Epithelial cell of esophagus (primary cell): ENCODE measurements at regions not wholly inside any gene's neighbourhood (a gene's known extent, or its start where the extent isn't known, plus 50 kb on each side); places are given as distances from the start of the nearest gene placed in this dataset.
"Not testable (repeated sequence)": the region's sequence is repeated elsewhere in the genome, so short reads cannot be mapped to it uniquely, and the experiment has no call there.

ENCODE experiments used
- DNase-seq: peaks from one replicate; pipeline ENCODE4 v3.0.0; 2010; ENCODE audit warnings: low read depth
- H3K4me3 ChIP-seq: 2 replicates; pipeline ENCODE4 v1.5.1; 2011; ENCODE audit warnings: mild to moderate bottlenecking, low read length, control low read depth
- TF ChIP-seq, protein P1 (sequence below): IDR thresholded peaks from 2 replicates; pipeline ENCODE4 v1.5.1; 2011; ENCODE audit warnings: low read depth, mild to moderate bottlenecking, low read length, control low read depth, inconsistent platforms; ENCODE audit not compliant: insufficient read depth; ENCODE audit errors: missing control alignments

DNA sequence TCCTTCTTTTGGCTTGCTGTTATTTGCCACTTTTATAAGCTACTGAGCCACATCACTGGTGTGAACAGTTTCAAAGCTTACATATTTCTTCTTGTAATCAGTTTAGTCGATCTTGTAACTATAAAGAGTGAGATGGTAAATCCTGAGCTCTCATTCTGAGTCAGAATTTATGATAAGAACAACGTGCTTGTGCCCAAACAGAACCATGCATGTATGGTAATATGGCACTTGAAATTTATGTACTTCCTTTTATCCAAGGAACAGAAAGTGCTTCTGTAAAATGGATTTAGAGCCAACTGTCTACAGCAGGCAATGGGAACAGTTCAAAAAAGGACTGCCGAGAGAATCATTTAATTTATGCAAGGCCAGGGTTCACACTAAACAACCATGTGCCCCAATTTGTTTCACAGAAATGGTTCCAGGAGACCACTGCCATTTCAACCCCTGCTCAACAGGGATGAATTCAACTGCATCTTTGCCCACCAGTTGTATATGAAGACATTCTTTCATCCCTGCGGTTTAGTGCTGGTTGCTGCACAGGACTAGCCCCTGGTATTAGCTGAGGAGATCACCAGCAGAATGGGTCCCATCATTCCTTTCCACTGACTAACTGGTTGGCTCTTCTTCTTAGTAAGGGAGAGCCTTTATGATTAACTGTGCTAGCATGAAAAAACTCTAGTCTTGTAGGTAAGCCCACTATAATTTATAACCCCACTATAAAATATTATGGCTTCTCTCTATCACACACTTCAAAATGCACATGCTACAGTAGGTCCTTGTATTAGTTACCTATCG is 162.9 kb upstream of the PGRMC2 start:
- TF ChIP-seq, protein P1, sequence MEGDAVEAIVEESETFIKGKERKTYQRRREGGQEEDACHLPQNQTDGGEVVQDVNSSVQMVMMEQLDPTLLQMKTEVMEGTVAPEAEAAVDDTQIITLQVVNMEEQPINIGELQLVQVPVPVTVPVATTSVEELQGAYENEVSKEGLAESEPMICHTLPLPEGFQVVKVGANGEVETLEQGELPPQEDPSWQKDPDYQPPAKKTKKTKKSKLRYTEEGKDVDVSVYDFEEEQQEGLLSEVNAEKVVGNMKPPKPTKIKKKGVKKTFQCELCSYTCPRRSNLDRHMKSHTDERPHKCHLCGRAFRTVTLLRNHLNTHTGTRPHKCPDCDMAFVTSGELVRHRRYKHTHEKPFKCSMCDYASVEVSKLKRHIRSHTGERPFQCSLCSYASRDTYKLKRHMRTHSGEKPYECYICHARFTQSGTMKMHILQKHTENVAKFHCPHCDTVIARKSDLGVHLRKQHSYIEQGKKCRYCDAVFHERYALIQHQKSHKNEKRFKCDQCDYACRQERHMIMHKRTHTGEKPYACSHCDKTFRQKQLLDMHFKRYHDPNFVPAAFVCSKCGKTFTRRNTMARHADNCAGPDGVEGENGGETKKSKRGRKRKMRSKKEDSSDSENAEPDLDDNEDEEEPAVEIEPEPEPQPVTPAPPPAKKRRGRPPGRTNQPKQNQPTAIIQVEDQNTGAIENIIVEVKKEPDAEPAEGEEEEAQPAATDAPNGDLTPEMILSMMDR, result no peak
- no peak overlapping the region for H3K4me3 ChIP-seq
- no peak for DNase-seq

DNA sequence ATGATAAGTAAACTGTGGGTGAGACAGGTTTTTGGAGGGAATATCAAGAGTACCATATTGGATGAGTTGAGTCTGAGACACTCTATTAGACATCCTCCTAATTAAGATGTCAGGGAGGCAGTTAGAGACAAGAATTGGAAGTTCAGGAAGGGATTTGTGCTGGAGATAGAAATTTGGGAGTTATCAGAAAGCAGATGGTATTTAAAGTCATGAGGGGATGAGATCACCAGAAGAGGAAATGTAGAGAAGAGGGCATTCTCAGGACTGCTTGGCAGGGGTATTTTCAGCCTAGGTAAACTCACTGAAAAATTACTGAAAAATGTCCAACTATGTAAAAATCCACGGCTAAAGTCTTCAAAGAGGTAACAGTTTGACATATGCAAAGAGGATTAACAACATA is 161.6 kb upstream of the PGRMC2 start:
- H3K4me3 ChIP-seq, result no peak overlapping the region
- TF ChIP-seq, protein P1, result no peak
- no peak for DNase-seq

DNA sequence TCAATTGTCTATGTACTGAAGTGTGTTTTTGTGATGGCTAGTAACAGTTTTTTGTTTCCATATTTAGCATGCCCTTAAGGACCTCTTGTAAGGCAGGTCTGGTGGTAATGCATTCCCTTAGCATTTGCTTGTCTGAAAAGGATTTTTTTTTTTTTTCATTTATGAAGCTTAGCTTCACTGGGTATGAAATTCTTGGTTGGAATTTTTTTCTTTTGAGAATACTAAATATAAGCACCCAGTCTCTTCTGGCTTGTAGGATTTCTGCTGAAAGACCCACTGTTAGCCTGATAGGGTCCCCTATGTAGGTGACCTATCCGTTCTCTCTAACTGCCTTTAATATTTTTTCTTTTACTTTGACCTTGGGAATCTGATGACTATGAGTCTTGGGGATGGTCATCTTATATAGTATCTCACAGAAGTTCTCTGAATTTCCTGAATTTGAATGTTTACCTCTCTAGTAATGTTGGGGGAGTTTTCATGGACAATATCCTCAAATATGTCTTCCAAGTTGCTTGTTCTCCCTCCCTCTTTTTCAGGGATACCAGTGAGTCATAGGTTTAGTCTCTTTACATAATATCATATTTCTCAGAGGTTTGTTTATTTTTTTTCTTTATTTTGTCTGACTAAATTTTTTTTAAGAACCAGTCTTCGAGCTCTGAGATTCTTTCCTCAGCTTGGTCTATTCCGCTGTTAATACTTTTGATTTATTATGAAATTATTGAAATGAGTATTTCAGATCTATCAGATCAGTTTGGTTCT is 157.1 kb upstream of the PGRMC2 start:
- DNase-seq, result peak; percentile 39
- no peak overlapping the region for H3K4me3 ChIP-seq
- TF ChIP-seq, protein P1, result no peak

DNA sequence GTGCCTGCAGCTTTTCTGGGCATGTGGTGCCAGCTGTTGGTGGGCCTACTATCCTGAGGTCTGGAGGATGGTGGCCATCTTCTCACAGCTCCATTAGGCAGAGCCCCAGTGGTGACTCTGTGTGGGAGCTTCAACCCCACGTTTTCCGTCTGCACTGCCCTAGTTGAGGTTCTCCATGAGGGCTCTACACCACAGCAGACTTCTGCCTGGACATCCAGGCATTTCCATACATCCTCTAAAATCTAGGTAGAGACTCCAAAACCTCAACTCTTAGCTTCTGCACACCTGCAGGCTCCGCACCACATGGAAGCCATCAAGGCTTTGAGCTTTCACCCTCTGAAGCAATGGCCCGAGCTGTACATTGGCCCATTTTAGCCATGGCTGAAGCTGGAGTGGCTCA is 153.3 kb upstream of the PGRMC2 start:
- no peak overlapping the region for H3K4me3 ChIP-seq
- TF ChIP-seq, protein P1, result no peak
- DNase-seq, result no peak

DNA sequence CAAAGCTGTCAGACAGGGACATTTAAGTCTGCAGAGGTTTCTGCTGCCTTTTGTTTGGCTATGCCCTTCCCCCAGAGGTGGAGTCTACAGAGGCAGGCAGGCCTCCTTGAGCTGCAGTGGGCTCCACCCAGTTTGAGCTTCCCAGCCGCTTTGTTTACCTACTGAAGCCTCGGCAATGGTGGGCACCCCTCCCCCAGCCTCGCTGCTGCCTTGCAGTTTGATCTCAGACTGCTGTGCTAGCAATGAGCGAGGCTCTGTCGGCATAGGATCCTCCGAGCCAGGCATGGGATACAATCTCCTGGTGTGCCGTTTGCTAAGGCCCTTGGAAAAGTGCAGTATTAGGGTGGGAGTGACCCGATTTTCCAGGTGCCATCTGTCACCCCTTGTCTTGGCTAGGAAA is 149.4 kb upstream of the PGRMC2 start:
- DNase-seq, H3K4me3 ChIP-seq: not testable (repeated sequence)

DNA sequence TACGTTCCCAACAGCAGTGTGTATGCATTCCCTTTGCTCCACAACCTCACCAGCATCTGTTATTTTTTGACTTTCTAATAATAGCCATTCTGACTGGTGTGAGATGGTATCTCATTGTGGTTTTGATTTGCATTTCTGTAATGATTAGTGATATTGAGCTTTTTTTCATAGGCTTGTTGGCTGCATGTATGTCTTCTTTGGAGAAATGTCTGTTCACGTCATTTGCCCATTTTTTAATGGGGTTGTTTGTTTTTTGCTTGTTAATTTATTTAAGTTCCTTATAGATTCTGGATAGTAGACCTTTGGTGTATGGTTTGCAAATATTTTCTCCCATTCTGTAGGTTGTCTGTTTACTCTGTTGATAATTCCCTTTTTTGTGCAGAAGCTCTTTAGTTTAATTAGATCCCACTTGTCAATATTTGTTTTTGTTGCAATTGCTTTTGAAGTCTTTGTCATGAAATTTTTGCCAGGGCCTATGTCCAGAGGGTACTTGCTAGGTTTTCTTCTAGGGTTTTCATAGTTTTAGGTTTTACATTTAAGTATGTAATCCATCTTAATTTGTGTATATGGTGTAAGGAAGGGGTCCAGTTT is 141.5 kb upstream of the PGRMC2 start:
- not testable (repeated sequence) for DNase-seq, H3K4me3 ChIP-seq

DNA sequence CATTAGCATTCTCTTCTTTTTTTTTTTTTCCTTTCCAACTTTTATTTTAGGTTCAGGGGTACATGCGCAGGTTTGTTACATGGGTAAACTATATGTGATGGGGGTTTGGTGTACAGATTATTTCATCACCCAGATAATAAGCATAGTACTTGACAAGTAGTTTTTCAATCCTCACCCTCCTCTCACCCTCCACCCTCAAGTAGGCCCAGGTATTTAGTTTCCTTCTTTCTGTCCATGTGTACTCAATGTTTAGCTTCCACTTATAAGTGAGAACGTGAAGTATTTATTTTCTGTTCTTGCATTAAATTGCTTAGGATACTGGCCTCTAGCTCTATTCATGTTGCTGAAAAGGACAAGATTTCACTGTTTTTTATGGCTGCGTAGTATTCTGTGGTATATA is 140.8 kb upstream of the PGRMC2 start:
- peak overlapping the region; percentile 26 for H3K4me3 ChIP-seq
- no peak for DNase-seq

More for the DNA sequence above, 140.8 kb upstream of the PGRMC2 start:
- TF ChIP-seq, protein P1, result no peak
